ENCODE measurements at regions not wholly inside any gene's neighbourhood (a gene's known extent, or its start where the extent isn't known, plus 50 kb on each side); places are given as distances from the start of the nearest gene placed in this dataset.

- TF ChIP-seq, protein P1, sequence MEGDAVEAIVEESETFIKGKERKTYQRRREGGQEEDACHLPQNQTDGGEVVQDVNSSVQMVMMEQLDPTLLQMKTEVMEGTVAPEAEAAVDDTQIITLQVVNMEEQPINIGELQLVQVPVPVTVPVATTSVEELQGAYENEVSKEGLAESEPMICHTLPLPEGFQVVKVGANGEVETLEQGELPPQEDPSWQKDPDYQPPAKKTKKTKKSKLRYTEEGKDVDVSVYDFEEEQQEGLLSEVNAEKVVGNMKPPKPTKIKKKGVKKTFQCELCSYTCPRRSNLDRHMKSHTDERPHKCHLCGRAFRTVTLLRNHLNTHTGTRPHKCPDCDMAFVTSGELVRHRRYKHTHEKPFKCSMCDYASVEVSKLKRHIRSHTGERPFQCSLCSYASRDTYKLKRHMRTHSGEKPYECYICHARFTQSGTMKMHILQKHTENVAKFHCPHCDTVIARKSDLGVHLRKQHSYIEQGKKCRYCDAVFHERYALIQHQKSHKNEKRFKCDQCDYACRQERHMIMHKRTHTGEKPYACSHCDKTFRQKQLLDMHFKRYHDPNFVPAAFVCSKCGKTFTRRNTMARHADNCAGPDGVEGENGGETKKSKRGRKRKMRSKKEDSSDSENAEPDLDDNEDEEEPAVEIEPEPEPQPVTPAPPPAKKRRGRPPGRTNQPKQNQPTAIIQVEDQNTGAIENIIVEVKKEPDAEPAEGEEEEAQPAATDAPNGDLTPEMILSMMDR (conservative IDR thresholded peaks at IDR 0.05; ENCODE audit: low read depth, low read length): no peak
- Histone ChIP-seq H3K79me2 (ENCODE audit: insufficient read depth, low read depth) (no peaks in the 10 kb centered on the region), H3K9ac (no peak overlapping the region), H3K4me1 (ENCODE audit: low read depth, poor library complexity, severe bottlenecking) (no peaks in the 10 kb centered on the region), H4K20me1 (ENCODE audit: insufficient read depth) (no peaks in the 10 kb centered on the region), H3K4me2 (no peak overlapping the region), H3K27me3 (ENCODE audit: insufficient read depth, low read depth) (no peaks in the 10 kb centered on the region), H3K4me3 (IDR thresholded peaks at IDR 0.05; ENCODE audit: insufficient read depth, low read depth, low read length) (no peak overlapping the region), H3K27ac (no peak overlapping the region), H3K36me3 (ENCODE audit: insufficient read depth) (no peaks in the 10 kb centered on the region), H2AFZ (ENCODE audit: low read depth) (no peak overlapping the region)
Measured at GRCh38 chr20:11118802-11119380, 445.1 kb upstream of the JAG1 start.

- Histone ChIP-seq H3K36me3 (ENCODE audit: insufficient read depth) (no peaks in the 10 kb centered on the region), H2AFZ (ENCODE audit: low read depth) (no peak overlapping the region), H3K27ac (no peak overlapping the region), H3K9ac (no peak overlapping the region), H3K79me2 (ENCODE audit: insufficient read depth, low read depth) (no peaks in the 10 kb centered on the region), H4K20me1 (ENCODE audit: insufficient read depth) (no peaks in the 10 kb centered on the region), H3K4me3 (IDR thresholded peaks at IDR 0.05; ENCODE audit: insufficient read depth, low read depth, low read length) (no peak overlapping the region), H3K4me1 (ENCODE audit: low read depth, poor library complexity, severe bottlenecking) (no peaks in the 10 kb centered on the region), H3K4me2 (no peak overlapping the region), H3K27me3 (ENCODE audit: insufficient read depth, low read depth) (no peaks in the 10 kb centered on the region)
- TF ChIP-seq, protein P1 (conservative IDR thresholded peaks at IDR 0.05; ENCODE audit: low read depth, low read length): no peak
Measured at GRCh38 chr20:11119573-11119972, 445.8 kb upstream of the JAG1 start.

DNA sequence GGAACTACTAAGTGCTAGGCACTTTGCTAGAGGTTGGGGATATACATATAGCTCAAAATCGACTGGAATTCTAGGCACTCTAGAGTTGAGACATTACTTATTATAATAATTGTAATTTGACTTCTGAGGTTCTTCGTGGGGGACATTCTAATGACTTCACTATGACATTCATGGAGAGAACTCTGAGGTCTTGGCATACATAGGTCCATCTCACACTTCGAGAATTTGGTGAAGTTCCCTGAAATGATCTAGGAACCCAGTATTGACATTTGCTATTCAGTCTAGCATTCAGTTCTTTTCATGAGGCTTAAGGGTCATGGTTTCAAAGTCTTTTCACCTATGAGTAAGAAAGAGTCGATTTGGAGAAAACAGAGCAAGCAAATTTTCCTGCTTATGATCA lies 446.6 kb upstream of the JAG1 start:
- Histone ChIP-seq H3K27ac (no peak overlapping the region), H3K9ac (no peak overlapping the region), H3K27me3 (ENCODE audit: insufficient read depth, low read depth) (no peaks in the 10 kb centered on the region), H3K36me3 (ENCODE audit: insufficient read depth) (no peaks in the 10 kb centered on the region), H3K4me1 (ENCODE audit: low read depth, poor library complexity, severe bottlenecking) (no peaks in the 10 kb centered on the region), H2AFZ (ENCODE audit: low read depth) (no peak overlapping the region), H3K4me3 (IDR thresholded peaks at IDR 0.05; ENCODE audit: insufficient read depth, low read depth, low read length) (no peak overlapping the region), H3K79me2 (ENCODE audit: insufficient read depth, low read depth) (no peaks in the 10 kb centered on the region), H3K4me2 (no peak overlapping the region), H4K20me1 (ENCODE audit: insufficient read depth) (no peaks in the 10 kb centered on the region)
- TF ChIP-seq, protein P1 (conservative IDR thresholded peaks at IDR 0.05; ENCODE audit: low read depth, low read length): no peak

- no peak overlapping the region for H3K4me3 ChIP-seq (IDR thresholded peaks at IDR 0.05; ENCODE audit: insufficient read depth, low read depth, low read length)
- H3K4me2 ChIP-seq: no peak overlapping the region
- peaks cover 2% of the 10 kb centered on the region for H3K4me1 ChIP-seq (ENCODE audit: low read depth, poor library complexity, severe bottlenecking)
- H3K9ac ChIP-seq: no peak overlapping the region
- H3K79me2 ChIP-seq (ENCODE audit: insufficient read depth, low read depth): no peaks in the 10 kb centered on the region
- no peak overlapping the region for H3K27ac ChIP-seq
- TF ChIP-seq, protein P1 (conservative IDR thresholded peaks at IDR 0.05; ENCODE audit: low read depth, low read length): no peak
- H3K36me3 ChIP-seq (ENCODE audit: insufficient read depth): no peaks in the 10 kb centered on the region
- no peaks in the 10 kb centered on the region for H4K20me1 ChIP-seq (ENCODE audit: insufficient read depth)
- H2AFZ ChIP-seq (ENCODE audit: low read depth): no peak overlapping the region
- H3K27me3 ChIP-seq (ENCODE audit: insufficient read depth, low read depth): no peaks in the 10 kb centered on the region
Measured at GRCh38 chr20:11124849-11125505, 451.2 kb upstream of the JAG1 start.

Measured in KMS-11 (cell line).